HEK293 (cell line): ENCODE measurements at regions not wholly inside any gene's neighbourhood (a gene's known extent, or its start where the extent isn't known, plus 50 kb on each side); places are given as distances from the start of the nearest gene placed in this dataset.

ENCODE experiments used
- CTCF ChIP-seq: fragments of 450-650 bp; formaldehyde crosslinking; IDR thresholded peaks from 2 replicates; pipeline ENCODE4 v1.5.1; 2016; ENCODE audit warnings: missing biosample characterization, missing genetic modification characterization
- GLI4 ChIP-seq: fragments of 450-650 bp; formaldehyde crosslinking; IDR thresholded peaks from 2 replicates; pipeline ENCODE4 v1.5.1; 2016; ENCODE audit warnings: missing biosample characterization, missing genetic modification characterization
- ZSCAN23 ChIP-seq: fragments of 450-650 bp; formaldehyde crosslinking; IDR thresholded peaks from 2 replicates; pipeline ENCODE4 v1.5.1; 2016; ENCODE audit warnings: missing biosample characterization, missing genetic modification characterization

GRCh38 chr18:77714716-77715115 lies 465.1 kb downstream of the GALR1 start:
- no peak for TF ChIP-seq CTCF
- TF ChIP-seq ZSCAN23, result no peak
- no peak for TF ChIP-seq GLI4 (tag by site-specific recombination)
